GM23248 (cell line): ENCODE measurements at regions not wholly inside any gene's neighbourhood (a gene's known extent, or its start where the extent isn't known, plus 50 kb on each side); places are given as distances from the start of the nearest gene placed in this dataset.

Experiments used
- DNase-seq: peaks from one replicate; pipeline ENCODE4 v3.0.0-alpha.2; 2015
- H2AFZ ChIP-seq: fragments of 200-600 bp; sonication (generic); 2 replicates; pipeline ENCODE4 v1.6.1; 2016; ENCODE audit warnings: antibody characterized with exemption
- H3F3A ChIP-seq: fragments of 200-600 bp; sonication (generic); 2 replicates; pipeline ENCODE4 v1.6.1; 2016; ENCODE audit warnings: mild to moderate bottlenecking, antibody characterized with exemption, mixed run types; ENCODE audit not compliant: insufficient read depth
- H3K27ac ChIP-seq: fragments of 200-600 bp; sonication (generic); 2 replicates; pipeline ENCODE4 v1.5.1; 2016; ENCODE audit warnings: mild to moderate bottlenecking
- H3K27me3 ChIP-seq: fragments of 200-600 bp; sonication (generic); replicated peaks from 2 replicates; pipeline ENCODE4 v1.6.1; 2016; ENCODE audit warnings: mild to moderate bottlenecking; ENCODE audit not compliant: insufficient read depth
- H3K36me3 ChIP-seq: fragments of 200-600 bp; sonication (generic); 2 replicates; pipeline ENCODE4 v1.6.1; 2016; ENCODE audit warnings: low read depth, mild to moderate bottlenecking
- H3K4me1 ChIP-seq: fragments of 200-600 bp; sonication (generic); 2 replicates; pipeline ENCODE4 v1.6.1; 2016; ENCODE audit warnings: mild to moderate bottlenecking; ENCODE audit not compliant: insufficient read depth
- H3K4me2 ChIP-seq: fragments of 200-600 bp; sonication (generic); one replicate; pipeline ENCODE4 v1.6.1; 2016; ENCODE audit warnings: mild to moderate bottlenecking; ENCODE audit not compliant: unreplicated experiment
- H3K4me3 ChIP-seq: fragments of 200-600 bp; sonication (generic); 2 replicates; pipeline ENCODE4 v1.5.1; 2016; ENCODE audit warnings: mild to moderate bottlenecking
- H3K79me2 ChIP-seq: fragments of 200-600 bp; sonication (generic); 2 replicates; pipeline ENCODE4 v1.6.1; 2016; ENCODE audit warnings: mild to moderate bottlenecking; ENCODE audit not compliant: insufficient read depth
- H3K9ac ChIP-seq: fragments of 200-600 bp; sonication (generic); 2 replicates; pipeline ENCODE4 v1.6.1; 2016; ENCODE audit warnings: mild to moderate bottlenecking
- H3K9me2 ChIP-seq: fragments of 200-600 bp; sonication (generic); 2 replicates; pipeline ENCODE4 v1.6.1; 2016; ENCODE audit warnings: mixed run types, mild to moderate bottlenecking, moderate library complexity; ENCODE audit not compliant: insufficient read depth
- H3K9me3 ChIP-seq: fragments of 200-600 bp; sonication (generic); one replicate; pipeline ENCODE4 v1.6.1; 2017; ENCODE audit warnings: low read depth
- H4K20me1 ChIP-seq: fragments of 200-600 bp; sonication (generic); 2 replicates; pipeline ENCODE4 v1.6.0; 2016; ENCODE audit not compliant: insufficient read depth
- EZH2 ChIP-seq: fragments of 200-600 bp; sonication (generic); IDR thresholded peaks from 2 replicates; pipeline ENCODE4 v1.6.1; 2018; ENCODE audit warnings: antibody characterized with exemption, mild to moderate bottlenecking; ENCODE audit not compliant: insufficient read depth, poor library complexity, severe bottlenecking
- EZH2phosphoT487 ChIP-seq: fragments of 200-600 bp; sonication (generic); IDR thresholded peaks from 2 replicates; pipeline ENCODE4 v1.6.1; 2018; ENCODE audit warnings: antibody characterized with exemption, moderate library complexity, mild to moderate bottlenecking, low read depth; ENCODE audit not compliant: insufficient read depth
- WGBS, 2 experiments: methylation state at CpG; one replicate each; pipeline ENCODE4 v1.1.6; 2015 to 2017; ENCODE audit warnings: low lambda C conversion rate in 2 of 2, low coverage in 1 of 2; ENCODE audit errors: missing lambda C conversion rate in 2 of 2; 5-methylcytosine and 5-hydroxymethylcytosine counted together
- in situ Hi-C: fragments of 300-500 bp; cut with MboI; formaldehyde crosslinking; loops from 2 replicates; pipeline ENCODE4 v1.15.0; 2020

GRCh38 chr2:209097168-209097567 is 326.7 kb upstream of the MAP2 start:
- in situ Hi-C loops: no loop called here
- H3K27me3 ChIP-seq: no peaks in the 10 kb centered on the region
- H2AFZ ChIP-seq: no peak overlapping the region

GRCh38 chr2:209102319-209102718 is 321.5 kb upstream of the MAP2 start:
- no peaks in the 10 kb centered on the region for H3F3A ChIP-seq
- H2AFZ ChIP-seq: no peak overlapping the region
- H3K27ac ChIP-seq: no peak overlapping the region
- H3K79me2 ChIP-seq: no peaks in the 10 kb centered on the region
- no peaks in the 10 kb centered on the region for H3K9me3 ChIP-seq
- H4K20me1 ChIP-seq: no peaks in the 10 kb centered on the region
- H3K9ac ChIP-seq: no peak overlapping the region
- in situ Hi-C loops: no loop called here
- no peak overlapping the region for H3K4me2 ChIP-seq
- no peaks in the 10 kb centered on the region for H3K9me2 ChIP-seq
- no peak for TF ChIP-seq EZH2
- TF ChIP-seq EZH2phosphoT487: no peak
- H3K4me3 ChIP-seq: no peak overlapping the region
- H3K4me1 ChIP-seq: no peaks in the 10 kb centered on the region
- DNase-seq: no peak
- H3K27me3 ChIP-seq: no peaks in the 10 kb centered on the region
- 32 to 39% methylated on average over 2 of the region's 2 CpGs for WGBS, 2 experiments
- H3K36me3 ChIP-seq: no peaks in the 10 kb centered on the region

More at GRCh38 chr2:209097168-209097567, 326.7 kb upstream of the MAP2 start:
- TF ChIP-seq EZH2phosphoT487: no peak
- no peak for TF ChIP-seq EZH2
- Histone ChIP-seq H3K9me3 (no peaks in the 10 kb centered on the region), H4K20me1 (no peaks in the 10 kb centered on the region), H3K9me2 (no peaks in the 10 kb centered on the region), H3K36me3 (no peaks in the 10 kb centered on the region), H3K4me2 (no peak overlapping the region), H3K4me1 (no peaks in the 10 kb centered on the region), H3K79me2 (no peaks in the 10 kb centered on the region), H3K27ac (no peak overlapping the region), H3K4me3 (no peak overlapping the region), H3K9ac (no peak overlapping the region), H3F3A (no peaks in the 10 kb centered on the region)
- DNase-seq: no peak
- WGBS, 2 experiments: 38 to 45% methylated on average over 2 of the region's 2 CpGs

- H4K20me1 ChIP-seq: no peaks in the 10 kb centered on the region
- TF ChIP-seq EZH2: no peak
- TF ChIP-seq EZH2phosphoT487: no peak
- in situ Hi-C loops: no loop called here
- H3K36me3 ChIP-seq: no peaks in the 10 kb centered on the region
- no peak overlapping the region for H2AFZ ChIP-seq
- H3K27me3 ChIP-seq: no peaks in the 10 kb centered on the region
- H3K9me3 ChIP-seq: no peaks in the 10 kb centered on the region
- no peak overlapping the region for H3K4me2 ChIP-seq
- no peaks in the 10 kb centered on the region for H3K9me2 ChIP-seq
- WGBS, 2 experiments: 47 to 54% methylated on average over 6 of the region's 6 CpGs
- H3K79me2 ChIP-seq: no peaks in the 10 kb centered on the region
- H3K27ac ChIP-seq: no peak overlapping the region
- H3K4me3 ChIP-seq: no peak overlapping the region
- no peak for DNase-seq
- H3K4me1 ChIP-seq: no peaks in the 10 kb centered on the region
- H3F3A ChIP-seq: no peaks in the 10 kb centered on the region
- H3K9ac ChIP-seq: no peak overlapping the region
Measured at GRCh38 chr2:209113026-209113425, 310.8 kb upstream of the MAP2 start.

GRCh38 chr2:209114588-209115240 is 309.1 kb upstream of the MAP2 start:
- Histone ChIP-seq H3K79me2 (no peaks in the 10 kb centered on the region), H3K36me3 (no peaks in the 10 kb centered on the region), H3K9me2 (no peaks in the 10 kb centered on the region), H3K27ac (no peak overlapping the region), H3K4me3 (no peak overlapping the region), H3K27me3 (no peaks in the 10 kb centered on the region), H4K20me1 (no peaks in the 10 kb centered on the region), H3K9ac (no peak overlapping the region), H3K4me2 (no peak overlapping the region), H3K4me1 (no peaks in the 10 kb centered on the region), H3F3A (no peaks in the 10 kb centered on the region), H2AFZ (no peak overlapping the region), H3K9me3 (no peaks in the 10 kb centered on the region)
- whole genome bisulfite sequencing, 2 experiments: 20 to 23% methylated on average over 3 of the region's 3 CpGs
- in situ Hi-C loops: no loop called here
- TF ChIP-seq EZH2phosphoT487 (no peak), EZH2 (no peak)
- no peak for DNase-seq

- no peaks in the 10 kb centered on the region for H3K79me2 ChIP-seq
- in situ Hi-C loops: no loop called here
- H3K9me3 ChIP-seq: peaks cover 5% of the 10 kb centered on the region
- no peak for DNase-seq
- H3K9me2 ChIP-seq: no peaks in the 10 kb centered on the region
- no peak overlapping the region for H2AFZ ChIP-seq
- TF ChIP-seq EZH2: no peak
- TF ChIP-seq EZH2phosphoT487: no peak
- no peak overlapping the region for H3K4me3 ChIP-seq
- no peaks in the 10 kb centered on the region for H3F3A ChIP-seq
- WGBS, 2 experiments: 16 to 22% methylated on average over 2 of the region's 2 CpGs
- no peaks in the 10 kb centered on the region for H3K4me1 ChIP-seq
- H3K27ac ChIP-seq: no peak overlapping the region
- H3K9ac ChIP-seq: no peak overlapping the region
- no peaks in the 10 kb centered on the region for H3K27me3 ChIP-seq
- H3K36me3 ChIP-seq: no peaks in the 10 kb centered on the region
- no peak overlapping the region for H3K4me2 ChIP-seq
- H4K20me1 ChIP-seq: no peaks in the 10 kb centered on the region
Measured at GRCh38 chr2:209121691-209122090, 302.2 kb upstream of the MAP2 start.
